ENCODE measurements at regions not wholly inside any gene's neighbourhood (a gene's known extent, or its start where the extent isn't known, plus 50 kb on each side); places are given as distances from the start of the nearest gene placed in this dataset.
"Not testable (repeated sequence)": the region's sequence is repeated elsewhere in the genome, so short reads cannot be mapped to it uniquely, and the experiment has no call there.

- DNase-seq (ENCODE audit: low read depth in 2 of 2): no peak
Measured at GRCh38 chr3:56926243-56926946, 124.6 kb upstream of the ARHGEF3 start.

- DNase-seq (ENCODE audit: low read depth in 2 of 2): not testable (repeated sequence)
Measured at GRCh38 chr3:56924700-56925099, 123.0 kb upstream of the ARHGEF3 start.

GRCh38 chr3:56923526-56924224 lies 121.9 kb upstream of the ARHGEF3 start:
- no peak for DNase-seq (ENCODE audit: low read depth in 2 of 2)

GRCh38 chr3:56921573-56922453 lies 120.1 kb upstream of the ARHGEF3 start:
- DNase-seq (ENCODE audit: low read depth in 2 of 2): no peak

- DNase-seq (ENCODE audit: low read depth in 2 of 2): no peak
Measured at GRCh38 chr3:56919797-56920195, 118.0 kb upstream of the ARHGEF3 start.

GRCh38 chr3:56919137-56919796 lies 117.5 kb upstream of the ARHGEF3 start:
- no peak for DNase-seq (ENCODE audit: low read depth in 2 of 2)

- DNase-seq (ENCODE audit: low read depth in 2 of 2): peak; percentile 52
Measured at GRCh38 chr3:56918111-56918568, 116.4 kb upstream of the ARHGEF3 start.

- DNase-seq (ENCODE audit: low read depth in 2 of 2): no peak
Measured at GRCh38 chr3:56917361-56918110, 115.8 kb upstream of the ARHGEF3 start.

- no peak for DNase-seq (ENCODE audit: low read depth in 2 of 2)
Measured at GRCh38 chr3:56916716-56917360, 115.1 kb upstream of the ARHGEF3 start.

GRCh38 chr3:56915966-56916586 lies 114.3 kb upstream of the ARHGEF3 start:
- peak; percentile 61 to 64 for DNase-seq (ENCODE audit: low read depth in 2 of 2)

GRCh38 chr3:56914646-56915045 lies 112.9 kb upstream of the ARHGEF3 start:
- DNase-seq (ENCODE audit: low read depth in 2 of 2): no peak

- DNase-seq (ENCODE audit: low read depth in 2 of 2): no peak
Measured at GRCh38 chr3:56911363-56911762, 109.6 kb upstream of the ARHGEF3 start.

- DNase-seq (ENCODE audit: low read depth in 2 of 2): no peak
Measured at GRCh38 chr3:56909349-56909748, 107.6 kb upstream of the ARHGEF3 start.

GRCh38 chr3:56908004-56908403 lies 106.3 kb upstream of the ARHGEF3 start:
- no peak for DNase-seq (ENCODE audit: low read depth in 2 of 2)

- no peak for DNase-seq (ENCODE audit: low read depth in 2 of 2)
Measured at GRCh38 chr3:56904552-56905215, 102.9 kb upstream of the ARHGEF3 start.

GRCh38 chr3:56903231-56903782 lies 101.6 kb upstream of the ARHGEF3 start:
- no peak for DNase-seq (ENCODE audit: low read depth in 2 of 2)

- DNase-seq (ENCODE audit: low read depth in 2 of 2): no peak
Measured at GRCh38 chr3:56902468-56903160, 100.9 kb upstream of the ARHGEF3 start.

- DNase-seq (ENCODE audit: low read depth in 2 of 2): no peak
Measured at GRCh38 chr3:56900801-56901200, 99.1 kb upstream of the ARHGEF3 start.

GRCh38 chr3:56899851-56900250 lies 98.1 kb upstream of the ARHGEF3 start:
- DNase-seq (ENCODE audit: low read depth in 2 of 2): no peak
